Mucosa of rectum (tissue), 2 donors: ENCODE measurements at regions not wholly inside any gene's neighbourhood (a gene's known extent, or its start where the extent isn't known, plus 50 kb on each side); places are given as distances from the start of the nearest gene placed in this dataset.
A peak's percentile ranks its signal among the peaks of the same experiment; 100 is the strongest.

Experiments
- H3K27ac ChIP-seq, 2 donors: one replicate each; pipeline ENCODE4 v1.7.0; 2013; ENCODE audit warnings: inconsistent platforms in 2 of 2, low read depth in 2 of 2, low read length in 2 of 2
- H3K27me3 ChIP-seq, 2 donors: one replicate each; pipeline ENCODE4 v1.7.0; 2013; ENCODE audit warnings: low read length in 2 of 2; ENCODE audit not compliant: control insufficient read depth in 2 of 2, insufficient read depth in 2 of 2
- H3K36me3 ChIP-seq, 2 donors: one replicate each; pipeline ENCODE4 v1.7.0; 2013; ENCODE audit warnings: low read length in 2 of 2; ENCODE audit not compliant: control insufficient read depth in 2 of 2, insufficient read depth in 2 of 2
- H3K4me1 ChIP-seq, 2 donors: one replicate each; pipeline ENCODE4 v1.7.0; 2013; ENCODE audit warnings: low read length in 2 of 2, mild to moderate bottlenecking in 1 of 2; ENCODE audit not compliant: control insufficient read depth in 2 of 2, insufficient read depth in 2 of 2
- H3K4me3 ChIP-seq, 2 donors: one replicate each; pipeline ENCODE4 v1.7.0; 2013; ENCODE audit warnings: low read length in 2 of 2
- H3K9ac ChIP-seq, 2 donors: one replicate each; pipeline ENCODE4 v1.7.0; 2013; ENCODE audit warnings: low read length in 2 of 2, low read depth in 1 of 2, mild to moderate bottlenecking in 1 of 2
- H3K9me3 ChIP-seq, 2 donors: one replicate each; pipeline ENCODE4 v1.7.0; 2013; ENCODE audit warnings: low read length in 2 of 2; ENCODE audit not compliant: control insufficient read depth in 2 of 2
- donor health status: healthy.
- donor health status: Normal muscosa, but diverticular disease.

DNA sequence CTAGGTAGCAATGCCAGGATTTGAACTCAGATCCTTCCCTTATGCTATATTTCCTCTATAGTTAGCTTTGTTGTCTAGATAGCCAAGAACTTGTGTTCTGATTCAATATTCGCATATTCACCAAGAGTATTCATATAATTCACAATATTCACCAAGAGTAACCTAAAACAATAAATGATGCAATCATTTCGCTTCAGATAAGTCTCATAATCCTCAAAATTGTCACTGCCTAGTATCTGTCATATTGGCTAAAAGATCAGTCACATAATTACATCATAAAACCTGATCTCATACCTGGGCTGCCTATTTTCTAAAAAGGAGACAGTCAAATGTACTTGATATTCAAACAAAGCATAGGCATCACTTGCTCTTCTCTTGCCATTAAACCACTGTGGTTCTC, 199.7 kb upstream of the CPEB2 start:
- Histone ChIP-seq H3K36me3 (no peaks in the 10 kb centered on the region), H3K4me3 (no peak overlapping the region), H3K27ac (no peak overlapping the region), H3K9me3 (no peaks in the 10 kb centered on the region), H3K27me3 (no peaks in the 10 kb centered on the region), H3K9ac (no peak overlapping the region), H3K4me1 (no peaks in the 10 kb centered on the region)

DNA sequence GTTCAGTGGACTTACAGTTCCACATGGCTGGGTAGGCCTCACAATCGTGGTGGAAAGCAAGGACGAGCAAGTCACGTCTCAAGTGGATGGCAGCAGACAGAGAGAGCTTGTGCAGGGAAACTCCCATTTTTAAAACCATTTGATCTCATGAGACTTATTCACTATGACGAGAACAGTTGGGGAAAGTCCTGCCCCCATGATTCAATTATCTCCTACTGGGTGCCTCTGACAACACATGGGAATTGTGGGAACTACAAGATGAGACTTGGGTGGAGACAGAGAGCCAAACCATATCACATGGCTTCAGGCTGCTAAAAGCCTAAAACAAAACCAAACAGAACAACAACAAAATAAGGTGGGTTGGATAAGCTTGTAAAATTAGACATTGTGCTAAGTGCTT, 194.4 kb upstream of the CPEB2 start:
- H3K9me3 ChIP-seq, result no peaks in the 10 kb centered on the region
- H3K4me1 ChIP-seq, result no peaks in the 10 kb centered on the region
- H3K27me3 ChIP-seq, result no peaks in the 10 kb centered on the region
- no peaks in the 10 kb centered on the region for H3K36me3 ChIP-seq
- H3K4me3 ChIP-seq, result no peak overlapping the region
- H3K9ac ChIP-seq, result no peak overlapping the region
- no peak overlapping the region for H3K27ac ChIP-seq

DNA sequence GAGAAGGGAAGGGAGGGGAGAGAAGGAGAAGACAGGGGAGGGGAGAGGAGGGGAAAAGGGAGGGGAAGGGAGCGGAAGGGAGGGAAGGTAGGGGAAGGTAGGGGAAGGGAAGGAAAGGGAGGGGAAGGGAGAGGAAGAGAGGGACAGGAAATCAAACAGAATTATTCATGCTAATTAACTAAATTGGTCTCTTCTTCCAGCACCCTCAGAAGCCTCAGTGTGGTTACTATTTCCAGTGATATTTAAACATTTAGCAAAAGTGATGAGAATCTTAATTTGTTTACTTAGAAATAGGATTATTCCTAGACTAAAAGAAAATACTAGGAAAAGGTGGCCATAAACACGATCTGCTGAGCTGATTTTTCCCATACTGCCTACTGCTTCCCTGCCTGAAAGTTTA, 193.1 kb upstream of the CPEB2 start:
- no peak overlapping the region for H3K27ac ChIP-seq
- no peaks in the 10 kb centered on the region for H3K27me3 ChIP-seq

DNA sequence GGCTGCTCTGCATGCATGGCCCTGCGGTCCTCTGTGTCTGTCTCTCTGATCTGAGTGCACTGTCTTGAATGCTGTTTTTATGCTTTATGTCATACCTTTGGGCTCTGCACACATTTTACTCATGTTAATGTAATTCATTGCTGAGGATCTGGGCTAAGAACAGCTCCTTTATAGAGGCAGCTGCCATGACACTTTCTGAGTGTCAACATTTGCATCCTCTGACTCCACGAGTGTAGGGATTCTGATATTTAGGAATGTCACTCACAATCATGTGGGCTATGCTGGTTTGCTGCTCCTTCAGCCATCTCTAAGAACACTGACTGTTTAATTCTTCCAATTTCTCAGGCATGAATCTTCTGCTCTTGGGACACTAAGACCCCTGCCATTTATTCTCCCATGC, 192.2 kb upstream of the CPEB2 start:
- Histone ChIP-seq H3K9ac (no peak overlapping the region), H3K4me1 (no peaks in the 10 kb centered on the region), H3K9me3 (no peaks in the 10 kb centered on the region), H3K27me3 (no peaks in the 10 kb centered on the region), H3K27ac (no peak overlapping the region), H3K36me3 (no peaks in the 10 kb centered on the region), H3K4me3 (no peak overlapping the region)

More for the DNA sequence above, 193.1 kb upstream of the CPEB2 start:
- no peaks in the 10 kb centered on the region for H3K9me3 ChIP-seq
- no peaks in the 10 kb centered on the region for H3K4me1 ChIP-seq
- no peak overlapping the region for H3K9ac ChIP-seq
- H3K4me3 ChIP-seq, result no peak overlapping the region
- no peaks in the 10 kb centered on the region for H3K36me3 ChIP-seq

DNA sequence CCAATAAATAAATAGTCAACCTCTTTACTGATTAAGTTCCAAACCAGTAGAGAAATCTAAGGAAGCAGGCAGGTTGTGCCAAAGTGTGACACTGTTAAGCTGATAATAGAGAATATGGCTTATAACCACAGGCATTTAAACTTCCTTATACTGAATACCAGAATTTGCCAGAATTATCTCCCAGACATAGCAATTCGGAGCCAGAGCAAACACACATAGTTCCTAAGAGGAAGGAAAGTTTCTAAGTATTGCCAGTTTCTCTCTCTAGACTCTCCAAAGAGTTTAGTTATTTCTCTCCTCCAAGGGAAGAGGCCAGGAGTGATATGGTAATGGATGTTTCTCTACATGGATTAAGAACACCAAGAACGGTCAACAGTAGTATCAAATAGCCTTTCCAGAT, 191.7 kb upstream of the CPEB2 start:
- H3K36me3 ChIP-seq, result no peaks in the 10 kb centered on the region
- H3K9ac ChIP-seq, result no peak overlapping the region
- no peaks in the 10 kb centered on the region for H3K4me1 ChIP-seq
- H3K4me3 ChIP-seq, result no peak overlapping the region
- H3K27ac ChIP-seq, result no peak overlapping the region
- no peaks in the 10 kb centered on the region for H3K9me3 ChIP-seq
- H3K27me3 ChIP-seq, result no peaks in the 10 kb centered on the region

DNA sequence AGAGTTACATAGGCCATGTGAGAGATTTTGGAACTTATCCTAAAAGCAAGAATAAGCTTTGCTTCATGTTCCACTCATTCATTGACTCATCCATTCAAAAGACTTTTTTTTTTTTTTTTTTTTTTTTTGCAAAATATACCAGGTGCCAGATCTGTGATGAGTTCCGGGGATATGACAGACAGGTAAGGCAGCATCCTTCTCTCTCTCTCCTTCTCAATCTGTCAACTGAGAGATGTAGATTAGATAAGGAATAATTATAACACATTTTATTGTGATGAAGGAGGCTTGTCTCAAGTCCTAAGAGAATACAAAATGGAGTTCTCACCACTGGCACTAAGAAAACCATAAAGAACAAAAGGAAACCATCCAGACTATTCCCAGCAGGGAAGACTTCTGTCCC, 190.2 kb upstream of the CPEB2 start:
- H3K27me3 ChIP-seq, result no peaks in the 10 kb centered on the region
- no peak overlapping the region for H3K4me3 ChIP-seq
- no peak overlapping the region for H3K9ac ChIP-seq
- no peak overlapping the region for H3K27ac ChIP-seq
- no peaks in the 10 kb centered on the region for H3K36me3 ChIP-seq
- H3K4me1 ChIP-seq, result no peaks in the 10 kb centered on the region
- no peaks in the 10 kb centered on the region for H3K9me3 ChIP-seq

DNA sequence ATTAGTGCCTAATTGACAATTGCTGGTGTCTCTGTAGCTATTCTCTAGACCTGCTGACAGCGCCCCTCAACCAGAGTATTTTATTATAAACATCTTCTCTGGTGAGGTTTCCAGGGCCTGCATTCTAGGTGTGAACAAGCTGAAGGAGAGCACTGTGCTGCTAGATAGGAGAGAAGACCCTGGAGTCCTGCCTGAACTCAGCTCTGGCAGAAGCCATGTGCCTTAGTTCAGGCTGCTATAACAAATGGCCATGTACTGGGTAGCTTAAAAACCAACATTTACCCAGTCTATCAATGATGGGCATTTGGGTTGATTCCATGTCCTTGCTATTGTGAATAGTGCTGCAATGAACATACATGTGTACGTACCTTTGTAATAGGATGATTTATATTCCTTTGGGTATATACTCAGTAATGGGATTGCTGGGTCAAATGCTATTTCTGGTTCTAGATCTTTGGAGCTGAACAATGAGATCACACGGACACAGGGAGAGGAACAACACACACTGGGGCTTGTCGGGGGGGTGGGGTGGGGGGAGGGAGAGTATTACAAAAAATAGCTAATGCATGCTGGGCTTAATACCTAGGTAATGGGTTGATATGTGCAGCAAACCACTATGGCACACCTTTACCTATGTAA, 185.5 kb upstream of the CPEB2 start:
- Histone ChIP-seq H3K36me3 (no peaks in the 10 kb centered on the region), H3K9me3 (no peaks in the 10 kb centered on the region), H3K27ac (no peak overlapping the region), H3K9ac (no peak overlapping the region), H3K27me3 (no peaks in the 10 kb centered on the region), H3K4me1 (no peaks in the 10 kb centered on the region), H3K4me3 (no peak overlapping the region)

DNA sequence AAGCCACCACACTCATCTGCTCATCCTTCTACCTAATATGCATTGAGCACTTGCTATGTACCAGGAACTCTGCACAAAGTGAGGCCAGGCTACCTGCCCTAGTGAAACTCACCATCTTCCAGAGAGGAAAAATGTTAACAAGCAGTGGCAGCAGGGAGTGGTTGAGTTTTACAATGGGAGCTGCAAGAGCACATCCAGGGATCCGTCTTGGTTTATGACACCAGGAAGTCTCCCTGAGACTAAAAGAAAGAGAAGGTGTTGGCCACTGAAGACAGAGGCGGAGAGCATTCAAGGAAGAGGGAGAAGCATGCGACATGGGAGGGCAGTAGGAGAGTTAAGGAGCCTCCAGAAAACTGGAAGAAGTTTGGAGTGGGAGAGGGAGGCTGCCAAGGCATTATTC, 178.1 kb upstream of the CPEB2 start:
- Histone ChIP-seq H3K36me3 (no peaks in the 10 kb centered on the region), H3K9ac (no peak overlapping the region), H3K4me3 (no peak overlapping the region), H3K27ac (peak overlapping the region; percentile 24 to 65), H3K9me3 (no peaks in the 10 kb centered on the region), H3K27me3 (no peaks in the 10 kb centered on the region), H3K4me1 (peaks cover 0 to 6% of the 10 kb centered on the region in 2 donors)

DNA sequence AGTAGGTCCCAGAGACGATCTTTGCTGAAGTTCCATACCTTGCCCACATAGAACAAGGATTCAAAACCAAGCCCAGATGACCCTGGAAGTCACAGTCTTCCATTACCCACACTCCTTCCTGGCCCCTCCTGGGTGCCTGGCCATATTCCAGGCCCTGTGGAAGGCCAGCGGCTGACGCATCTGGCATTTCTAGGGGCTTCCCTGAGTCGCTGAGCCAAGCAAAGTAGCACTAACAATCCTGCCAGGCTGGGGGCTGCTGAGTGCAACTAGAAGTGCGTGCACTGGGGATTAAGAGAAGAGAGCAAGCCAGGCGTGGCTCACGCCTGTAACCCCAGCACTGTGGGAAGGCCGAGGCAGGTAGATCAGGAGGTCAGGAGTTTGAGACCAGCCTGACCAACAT, 175.2 kb upstream of the CPEB2 start:
- Histone ChIP-seq H3K4me1 (peaks cover 0 to 6% of the 10 kb centered on the region in 2 donors), H3K36me3 (no peaks in the 10 kb centered on the region), H3K27me3 (no peaks in the 10 kb centered on the region), H3K27ac (no peak overlapping the region), H3K9ac (no peak overlapping the region), H3K9me3 (no peaks in the 10 kb centered on the region), H3K4me3 (no peak overlapping the region)

DNA sequence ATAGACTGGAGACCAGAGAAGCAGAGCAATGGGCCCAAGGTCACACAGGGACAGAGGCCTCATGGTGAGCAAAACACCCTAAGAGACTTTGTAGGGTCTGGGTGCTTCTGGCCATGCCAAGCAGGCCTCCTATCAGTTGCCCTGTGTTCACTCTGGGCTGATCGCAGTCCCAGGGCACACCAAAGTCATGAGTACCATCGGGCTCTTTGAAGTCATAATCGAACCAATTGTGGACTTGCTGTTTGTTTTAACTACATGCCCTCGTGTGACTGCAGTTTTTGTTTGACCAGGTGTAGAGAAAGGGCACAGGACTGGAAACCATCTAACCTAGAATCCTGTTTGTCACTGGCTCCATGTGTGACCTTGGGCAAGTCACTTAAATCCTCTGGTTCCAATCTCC, 172.5 kb upstream of the CPEB2 start:
- Histone ChIP-seq H3K4me3 (no peak overlapping the region), H3K4me1 (peaks cover 0 to 3% of the 10 kb centered on the region in 2 donors), H3K36me3 (no peaks in the 10 kb centered on the region), H3K27ac (no peak overlapping the region), H3K27me3 (no peaks in the 10 kb centered on the region), H3K9me3 (no peaks in the 10 kb centered on the region), H3K9ac (no peak overlapping the region)

DNA sequence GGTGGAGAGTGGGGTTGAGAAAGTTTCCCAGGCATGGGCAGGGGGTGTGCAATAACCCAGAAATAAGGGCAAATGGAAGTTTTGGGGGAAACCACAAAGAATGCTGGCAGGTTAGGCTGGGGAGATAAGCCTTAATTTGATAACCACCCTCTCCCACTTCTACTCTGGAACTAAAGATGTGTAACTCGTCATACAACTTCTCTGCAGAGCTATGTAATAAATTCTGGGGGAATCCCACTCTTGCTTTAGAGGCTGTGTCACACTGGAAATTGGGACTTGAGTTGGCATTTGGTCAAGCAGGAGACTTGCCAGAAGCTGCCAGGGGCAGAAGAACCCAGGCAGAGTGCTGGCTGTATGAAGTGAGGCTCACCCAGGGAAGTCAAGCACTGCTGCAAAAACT, 170.9 kb upstream of the CPEB2 start:
- no peak overlapping the region for H3K27ac ChIP-seq
- H3K4me3 ChIP-seq, result no peak overlapping the region

More for the DNA sequence above, 170.9 kb upstream of the CPEB2 start:
- Histone ChIP-seq H3K36me3 (no peaks in the 10 kb centered on the region), H3K27me3 (no peaks in the 10 kb centered on the region), H3K4me1 (peaks cover 0 to 3% of the 10 kb centered on the region in 2 donors), H3K9me3 (no peaks in the 10 kb centered on the region), H3K9ac (no peak overlapping the region)
